ENCODE measurements at regions not wholly inside any gene's neighbourhood (a gene's known extent, or its start where the extent isn't known, plus 50 kb on each side); places are given as distances from the start of the nearest gene placed in this dataset.
A peak's percentile ranks its signal among the peaks of the same experiment; 100 is the strongest.

DNA sequence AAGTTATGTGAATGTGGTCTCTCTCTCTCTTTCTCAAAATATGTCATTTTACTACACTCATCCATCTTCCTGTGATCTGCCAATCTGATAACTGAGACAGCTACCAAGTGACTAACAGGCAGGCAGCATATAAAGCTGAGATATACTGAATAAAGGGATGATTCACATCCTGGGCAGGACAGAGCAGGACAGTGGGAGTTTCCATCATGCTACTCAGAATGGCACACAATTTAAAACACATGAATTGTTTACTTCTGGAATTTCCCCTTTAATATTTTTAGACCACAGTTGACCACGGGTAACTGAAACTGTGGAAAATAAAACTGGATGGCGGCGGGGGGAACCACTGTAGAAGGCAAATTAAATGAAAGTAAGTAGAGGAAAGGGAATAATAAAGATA lies 58.6 kb upstream of the DCTD start:
- Histone ChIP-seq H3K4me3 (ENCODE audit: low read depth in 2 of 2, low read length in 2 of 2) (no peak overlapping the region), H3K27ac (ENCODE audit: low read length) (peak overlapping the region; percentile 61), H3K36me3 (ENCODE audit: control insufficient read depth, insufficient read depth, low read length) (no peaks in the 10 kb centered on the region), H3K9me3 (ENCODE audit: control insufficient read depth, insufficient read depth, low read depth, low read length) (no peaks in the 10 kb centered on the region), H3K4me1 (ENCODE audit: control insufficient read depth, insufficient read depth, low read length) (peaks cover 12% of the 10 kb centered on the region), H3K27me3 (ENCODE audit: control insufficient read depth, insufficient read depth, low read length) (no peaks in the 10 kb centered on the region)
- ATAC-seq (peak; percentile 98), DNase-seq (ENCODE audit: low read depth, low spot score) (peak; percentile 70)
- TF ChIP-seq, protein P1, sequence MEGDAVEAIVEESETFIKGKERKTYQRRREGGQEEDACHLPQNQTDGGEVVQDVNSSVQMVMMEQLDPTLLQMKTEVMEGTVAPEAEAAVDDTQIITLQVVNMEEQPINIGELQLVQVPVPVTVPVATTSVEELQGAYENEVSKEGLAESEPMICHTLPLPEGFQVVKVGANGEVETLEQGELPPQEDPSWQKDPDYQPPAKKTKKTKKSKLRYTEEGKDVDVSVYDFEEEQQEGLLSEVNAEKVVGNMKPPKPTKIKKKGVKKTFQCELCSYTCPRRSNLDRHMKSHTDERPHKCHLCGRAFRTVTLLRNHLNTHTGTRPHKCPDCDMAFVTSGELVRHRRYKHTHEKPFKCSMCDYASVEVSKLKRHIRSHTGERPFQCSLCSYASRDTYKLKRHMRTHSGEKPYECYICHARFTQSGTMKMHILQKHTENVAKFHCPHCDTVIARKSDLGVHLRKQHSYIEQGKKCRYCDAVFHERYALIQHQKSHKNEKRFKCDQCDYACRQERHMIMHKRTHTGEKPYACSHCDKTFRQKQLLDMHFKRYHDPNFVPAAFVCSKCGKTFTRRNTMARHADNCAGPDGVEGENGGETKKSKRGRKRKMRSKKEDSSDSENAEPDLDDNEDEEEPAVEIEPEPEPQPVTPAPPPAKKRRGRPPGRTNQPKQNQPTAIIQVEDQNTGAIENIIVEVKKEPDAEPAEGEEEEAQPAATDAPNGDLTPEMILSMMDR (IDR thresholded peaks at IDR 0.05): no peak
- TF ChIP-seq POLR2AphosphoS5 (IDR thresholded peaks at IDR 0.05; ENCODE audit: low read depth, low read length): peak; percentile 37; the same call in 1 of the 2 replicates
- TF ChIP-seq, protein P2, sequence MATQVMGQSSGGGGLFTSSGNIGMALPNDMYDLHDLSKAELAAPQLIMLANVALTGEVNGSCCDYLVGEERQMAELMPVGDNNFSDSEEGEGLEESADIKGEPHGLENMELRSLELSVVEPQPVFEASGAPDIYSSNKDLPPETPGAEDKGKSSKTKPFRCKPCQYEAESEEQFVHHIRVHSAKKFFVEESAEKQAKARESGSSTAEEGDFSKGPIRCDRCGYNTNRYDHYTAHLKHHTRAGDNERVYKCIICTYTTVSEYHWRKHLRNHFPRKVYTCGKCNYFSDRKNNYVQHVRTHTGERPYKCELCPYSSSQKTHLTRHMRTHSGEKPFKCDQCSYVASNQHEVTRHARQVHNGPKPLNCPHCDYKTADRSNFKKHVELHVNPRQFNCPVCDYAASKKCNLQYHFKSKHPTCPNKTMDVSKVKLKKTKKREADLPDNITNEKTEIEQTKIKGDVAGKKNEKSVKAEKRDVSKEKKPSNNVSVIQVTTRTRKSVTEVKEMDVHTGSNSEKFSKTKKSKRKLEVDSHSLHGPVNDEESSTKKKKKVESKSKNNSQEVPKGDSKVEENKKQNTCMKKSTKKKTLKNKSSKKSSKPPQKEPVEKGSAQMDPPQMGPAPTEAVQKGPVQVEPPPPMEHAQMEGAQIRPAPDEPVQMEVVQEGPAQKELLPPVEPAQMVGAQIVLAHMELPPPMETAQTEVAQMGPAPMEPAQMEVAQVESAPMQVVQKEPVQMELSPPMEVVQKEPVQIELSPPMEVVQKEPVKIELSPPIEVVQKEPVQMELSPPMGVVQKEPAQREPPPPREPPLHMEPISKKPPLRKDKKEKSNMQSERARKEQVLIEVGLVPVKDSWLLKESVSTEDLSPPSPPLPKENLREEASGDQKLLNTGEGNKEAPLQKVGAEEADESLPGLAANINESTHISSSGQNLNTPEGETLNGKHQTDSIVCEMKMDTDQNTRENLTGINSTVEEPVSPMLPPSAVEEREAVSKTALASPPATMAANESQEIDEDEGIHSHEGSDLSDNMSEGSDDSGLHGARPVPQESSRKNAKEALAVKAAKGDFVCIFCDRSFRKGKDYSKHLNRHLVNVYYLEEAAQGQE (IDR thresholded peaks at IDR 0.05; ENCODE audit: insufficient read depth in 1 of 2, low read depth in 2 of 2, low read length in 1 of 2): no peak
- POLR2A ChIA-PET: no interaction called here
- CTCF ChIA-PET: no interaction called here
- intact Hi-C loops (cut with micrococcal nuclease; ENCODE audit: unreplicated experiment) (no loop called here), in situ Hi-C loops (cut with HindIII; ENCODE audit: low pct_unique_long_range_greater_than_20kb, low sequenced_read_pairs) (no loop called here)
- no TSS peak for BruUV-seq (replicated peaks)

DNA sequence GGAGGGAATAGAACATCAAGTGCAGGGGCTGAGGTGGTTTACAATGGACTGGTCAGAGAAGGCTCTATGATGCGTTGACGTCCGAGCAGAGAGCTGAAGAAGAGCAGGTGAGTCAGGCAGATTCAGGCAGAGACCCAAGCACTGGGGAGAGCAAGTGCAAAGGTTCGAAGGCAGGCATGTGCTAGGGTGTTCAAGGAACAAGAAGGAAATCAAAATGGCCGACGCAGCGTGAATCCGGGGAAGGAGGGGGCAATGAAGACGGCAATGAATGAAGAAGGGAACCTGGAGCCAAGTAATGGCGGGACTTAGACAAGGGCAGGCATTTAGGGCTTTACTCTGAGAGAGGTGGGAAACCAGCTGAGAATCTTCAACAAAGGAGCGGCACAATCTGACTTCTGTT lies 56.8 kb upstream of the DCTD start:
- Histone ChIP-seq H3K27me3 (ENCODE audit: control insufficient read depth, insufficient read depth, low read length) (no peaks in the 10 kb centered on the region), H3K9me3 (ENCODE audit: control insufficient read depth, insufficient read depth, low read depth, low read length) (no peaks in the 10 kb centered on the region), H3K4me1 (ENCODE audit: control insufficient read depth, insufficient read depth, low read length) (peaks cover 12% of the 10 kb centered on the region), H3K4me3 (ENCODE audit: low read depth in 2 of 2, low read length in 2 of 2) (no peak overlapping the region), H3K36me3 (ENCODE audit: control insufficient read depth, insufficient read depth, low read length) (no peaks in the 10 kb centered on the region), H3K27ac (ENCODE audit: low read length) (peak overlapping the region; percentile 61)
- ATAC-seq (no peak), DNase-seq (ENCODE audit: low read depth, low spot score) (no peak)
- TF ChIP-seq POLR2AphosphoS5 (IDR thresholded peaks at IDR 0.05; ENCODE audit: low read depth, low read length) (no peak), SIN3A (IDR thresholded peaks at IDR 0.05; ENCODE audit: borderline replicate concordance, insufficient read depth, low read depth, low read length) (no peak), TCF7L2 (IDR thresholded peaks at IDR 0.05; ENCODE audit: low read depth, low read length) (no peak)
- TF ChIP-seq, protein P2 (IDR thresholded peaks at IDR 0.05; ENCODE audit: insufficient read depth in 1 of 2, low read depth in 2 of 2, low read length in 1 of 2): no peak
- TF ChIP-seq, protein P1 (IDR thresholded peaks at IDR 0.05): no peak
- BruUV-seq (replicated peaks): no TSS peak
- in situ Hi-C loops (cut with HindIII; ENCODE audit: low pct_unique_long_range_greater_than_20kb, low sequenced_read_pairs) (no loop called here), intact Hi-C loops (cut with micrococcal nuclease; ENCODE audit: unreplicated experiment) (no loop called here)
- CTCF ChIA-PET: no interaction called here
- POLR2A ChIA-PET: no interaction called here
